Erythroblast (primary cell): ENCODE measurements at regions not wholly inside any gene's neighbourhood (a gene's known extent, or its start where the extent isn't known, plus 50 kb on each side); places are given as distances from the start of the nearest gene placed in this dataset.

Experiments
- GATA1 ChIP-seq: IDR thresholded peaks from 2 replicates; pipeline ENCODE4 v1.6.1; 2011; ENCODE audit warnings: low read depth, mild to moderate bottlenecking, control low read depth, low read length, moderate library complexity
- POLR2A ChIP-seq: IDR thresholded peaks from 2 replicates; pipeline ENCODE4 v1.6.1; 2011; ENCODE audit warnings: mild to moderate bottlenecking, low read length

- no peak for TF ChIP-seq GATA1
- no peak for TF ChIP-seq POLR2A
Measured at GRCh38 chrX:10833299-10834169, 213.1 kb upstream of the MID1 start.
